ENCODE measurements at regions not wholly inside any gene's neighbourhood (a gene's known extent, or its start where the extent isn't known, plus 50 kb on each side); places are given as distances from the start of the nearest gene placed in this dataset.

DNA sequence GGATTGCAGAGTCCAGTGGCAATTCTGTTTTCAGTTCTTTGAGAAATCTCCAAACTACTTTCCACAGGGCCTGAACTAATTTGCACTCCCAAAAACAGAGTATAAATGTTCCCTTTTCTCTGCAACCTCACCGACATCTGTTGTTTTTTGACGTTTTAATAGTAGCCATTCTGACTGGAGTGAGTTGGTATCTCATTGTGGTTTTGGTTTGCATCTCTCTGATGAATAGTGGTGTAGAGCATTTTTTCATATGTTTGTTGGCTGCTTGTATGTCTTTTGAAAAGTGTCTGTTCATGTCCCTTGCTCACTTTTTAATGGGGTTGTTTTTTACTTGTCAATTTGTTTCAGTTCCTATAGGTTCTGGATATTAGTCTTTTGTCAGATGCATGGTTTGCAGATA lies 72.6 kb downstream of the PALM2AKAP2 start:
- ATAC-seq, result no peak
- H3K4me3 ChIP-seq, result no peak overlapping the region
- H3K9me3 ChIP-seq (replicated peaks; ENCODE audit: control insufficient read depth, insufficient read depth, low read length), result no peaks in the 10 kb centered on the region; the same call in 2 of the 3 replicates
- H3K27me3 ChIP-seq (replicated peaks in 1 of 2; ENCODE audit: control insufficient read depth in 2 of 2, insufficient read depth in 2 of 2, low read length in 1 of 2), result no peaks in the 10 kb centered on the region; a peak in 1 of 4 replicates
- no peak for TF ChIP-seq IKZF2 (IDR thresholded peaks at IDR 0.05)
- TF ChIP-seq CBX3 (IDR thresholded peaks at IDR 0.05; ENCODE audit: borderline replicate concordance, low read depth), result no peak
- TF ChIP-seq NBN (IDR thresholded peaks at IDR 0.05), result no peak
- TF ChIP-seq RELA (IDR thresholded peaks at IDR 0.05; ENCODE audit: borderline replicate concordance, partially characterized antibody), result no peak
- no peak for TF ChIP-seq JUNB (IDR thresholded peaks at IDR 0.05)
- no peak for TF ChIP-seq KDM1A (IDR thresholded peaks at IDR 0.05; ENCODE audit: borderline replicate concordance)
- TF ChIP-seq BMI1 (IDR thresholded peaks at IDR 0.05; ENCODE audit: borderline replicate concordance), result no peak
- TF ChIP-seq POLR2A (IDR thresholded peaks at IDR 0.05; ENCODE audit: low read depth, low read length), result no peak
- no peak for TF ChIP-seq CHD1 (IDR thresholded peaks at IDR 0.05; ENCODE audit: low read depth, low read length)
- 76% methylated on average over 2 of the region's 2 CpGs for WGBS (ENCODE audit: insufficient coverage, insufficient replicate concordance, low lambda C conversion rate, missing lambda C conversion rate)
- no peak for DNase-seq (ENCODE audit: low read depth, low spot score)
- POLR2A ChIA-PET, result no interaction called here
- no peak overlapping the region for H3K9ac ChIP-seq (ENCODE audit: control insufficient read depth, insufficient read depth, low read length)
- BruUV-seq (replicated peaks), result no TSS peak
- no peak overlapping the region for H2AFZ ChIP-seq (ENCODE audit: control insufficient read depth, low read depth, low read length)
- no peak overlapping the region for H3K27ac ChIP-seq (ENCODE audit: control insufficient read depth, insufficient read depth)
- in situ Hi-C loops (cut with MboI) (no loop called here), intact Hi-C loops (cut with micrococcal nuclease; ENCODE audit: unreplicated experiment) (no loop called here)
- H4K20me1 ChIP-seq (ENCODE audit: control insufficient read depth, insufficient read depth), result no peaks in the 10 kb centered on the region
- H3K4me1 ChIP-seq (ENCODE audit: control insufficient read depth, insufficient read depth, low read length), result no peaks in the 10 kb centered on the region
- H3K79me2 ChIP-seq (ENCODE audit: control insufficient read depth, insufficient read depth, low read length), result no peaks in the 10 kb centered on the region
- RAD21 ChIA-PET (ENCODE audit: unreplicated experiment), result no interaction called here
- FAIRE-seq, result no peak
- CTCF ChIA-PET, result no interaction called here
- SMC1A ChIA-PET (ENCODE audit: uncharacterized antibody, unreplicated experiment), result no interaction called here
- no peak overlapping the region for H3K4me2 ChIP-seq (ENCODE audit: control insufficient read depth, insufficient read depth)
- no peaks in the 10 kb centered on the region for H3K36me3 ChIP-seq (ENCODE audit: control insufficient read depth in 2 of 2, insufficient read depth in 2 of 2, low read length in 1 of 2)

DNA sequence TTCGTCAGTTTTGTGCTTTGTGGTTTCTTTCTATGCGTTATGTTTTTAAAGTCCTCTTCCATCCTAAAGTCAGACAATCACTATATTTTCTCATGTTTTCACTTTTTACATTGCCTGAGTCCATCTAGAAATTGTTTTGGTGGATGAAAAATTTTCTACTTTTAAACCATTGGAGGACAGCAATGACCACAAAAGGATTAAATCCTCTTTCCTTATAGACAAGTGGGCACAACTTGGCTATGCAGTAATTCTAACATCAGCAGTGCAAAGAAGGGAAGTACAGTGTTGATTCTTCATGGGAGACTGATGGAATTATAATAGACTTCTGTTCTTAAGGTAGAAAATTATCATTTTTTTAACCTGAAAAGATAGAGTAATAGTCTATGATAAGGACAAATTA lies 75.5 kb downstream of the PALM2AKAP2 start:
- no peak for FAIRE-seq
- no peak overlapping the region for H3K4me2 ChIP-seq (ENCODE audit: control insufficient read depth, insufficient read depth)
- no peak overlapping the region for H2AFZ ChIP-seq (ENCODE audit: control insufficient read depth, low read depth, low read length)
- no peaks in the 10 kb centered on the region for H4K20me1 ChIP-seq (ENCODE audit: control insufficient read depth, insufficient read depth)
- no peaks in the 10 kb centered on the region for H3K79me2 ChIP-seq (ENCODE audit: control insufficient read depth, insufficient read depth, low read length)
- ATAC-seq, result no peak
- BruUV-seq (replicated peaks), result no TSS peak
- ChIA-PET CTCF (no interaction called here), SMC1A (ENCODE audit: uncharacterized antibody, unreplicated experiment) (no interaction called here), RAD21 (ENCODE audit: unreplicated experiment) (no interaction called here), POLR2A (no interaction called here)
- peaks cover 0 to 3% of the 10 kb centered on the region in 2 experiments; a peak in 3 of 4 replicates for H3K27me3 ChIP-seq (replicated peaks in 1 of 2; ENCODE audit: control insufficient read depth in 2 of 2, insufficient read depth in 2 of 2, low read length in 1 of 2)
- H3K4me3 ChIP-seq, result no peak overlapping the region
- TF ChIP-seq PML (IDR thresholded peaks at IDR 0.05; ENCODE audit: low read length) (no peak), FOXK2 (IDR thresholded peaks at IDR 0.05) (no peak), SIX5 (IDR thresholded peaks at IDR 0.05; ENCODE audit: low read depth, low read length, severe bottlenecking) (no peak), SPI1 (IDR thresholded peaks at IDR 0.05; ENCODE audit: borderline replicate concordance, insufficient read depth, low read depth, low read length) (no peak), CHD2 (IDR thresholded peaks at IDR 0.05; ENCODE audit: borderline replicate concordance, low read depth, low read length) (no peak), SIN3A (IDR thresholded peaks at IDR 0.05; ENCODE audit: low read depth, low read length) (no peak), NR2F1 (conservative IDR thresholded peaks at IDR 0.05) (no peak), SMARCA5 (IDR thresholded peaks at IDR 0.05) (no peak), SMAD5 (IDR thresholded peaks at IDR 0.05; ENCODE audit: low read depth) (no peak)
- TF ChIP-seq, protein P1, sequence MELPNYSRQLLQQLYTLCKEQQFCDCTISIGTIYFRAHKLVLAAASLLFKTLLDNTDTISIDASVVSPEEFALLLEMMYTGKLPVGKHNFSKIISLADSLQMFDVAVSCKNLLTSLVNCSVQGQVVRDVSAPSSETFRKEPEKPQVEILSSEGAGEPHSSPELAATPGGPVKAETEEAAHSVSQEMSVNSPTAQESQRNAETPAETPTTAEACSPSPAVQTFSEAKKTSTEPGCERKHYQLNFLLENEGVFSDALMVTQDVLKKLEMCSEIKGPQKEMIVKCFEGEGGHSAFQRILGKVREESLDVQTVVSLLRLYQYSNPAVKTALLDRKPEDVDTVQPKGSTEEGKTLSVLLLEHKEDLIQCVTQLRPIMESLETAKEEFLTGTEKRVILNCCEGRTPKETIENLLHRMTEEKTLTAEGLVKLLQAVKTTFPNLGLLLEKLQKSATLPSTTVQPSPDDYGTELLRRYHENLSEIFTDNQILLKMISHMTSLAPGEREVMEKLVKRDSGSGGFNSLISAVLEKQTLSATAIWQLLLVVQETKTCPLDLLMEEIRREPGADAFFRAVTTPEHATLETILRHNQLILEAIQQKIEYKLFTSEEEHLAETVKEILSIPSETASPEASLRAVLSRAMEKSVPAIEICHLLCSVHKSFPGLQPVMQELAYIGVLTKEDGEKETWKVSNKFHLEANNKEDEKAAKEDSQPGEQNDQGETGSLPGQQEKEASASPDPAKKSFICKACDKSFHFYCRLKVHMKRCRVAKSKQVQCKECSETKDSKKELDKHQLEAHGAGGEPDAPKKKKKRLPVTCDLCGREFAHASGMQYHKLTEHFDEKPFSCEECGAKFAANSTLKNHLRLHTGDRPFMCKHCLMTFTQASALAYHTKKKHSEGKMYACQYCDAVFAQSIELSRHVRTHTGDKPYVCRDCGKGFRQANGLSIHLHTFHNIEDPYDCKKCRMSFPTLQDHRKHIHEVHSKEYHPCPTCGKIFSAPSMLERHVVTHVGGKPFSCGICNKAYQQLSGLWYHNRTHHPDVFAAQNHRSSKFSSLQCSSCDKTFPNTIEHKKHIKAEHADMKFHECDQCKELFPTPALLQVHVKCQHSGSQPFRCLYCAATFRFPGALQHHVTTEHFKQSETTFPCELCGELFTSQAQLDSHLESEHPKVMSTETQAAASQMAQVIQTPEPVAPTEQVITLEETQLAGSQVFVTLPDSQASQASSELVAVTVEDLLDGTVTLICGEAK (IDR thresholded peaks at IDR 0.05; ENCODE audit: borderline replicate concordance), result no peak
- DNase-seq (ENCODE audit: low read depth, low spot score), result no peak
- in situ Hi-C loops (cut with MboI) (no loop called here), intact Hi-C loops (cut with micrococcal nuclease; ENCODE audit: unreplicated experiment) (no loop called here)
- H3K27ac ChIP-seq (ENCODE audit: control insufficient read depth, insufficient read depth), result no peak overlapping the region
- no peaks in the 10 kb centered on the region; the same call in 2 of the 3 replicates for H3K9me3 ChIP-seq (replicated peaks; ENCODE audit: control insufficient read depth, insufficient read depth, low read length)
- no peaks in the 10 kb centered on the region for H3K4me1 ChIP-seq (ENCODE audit: control insufficient read depth, insufficient read depth, low read length)
- H3K36me3 ChIP-seq (ENCODE audit: control insufficient read depth in 2 of 2, insufficient read depth in 2 of 2, low read length in 1 of 2), result no peaks in the 10 kb centered on the region
- H3K9ac ChIP-seq (ENCODE audit: control insufficient read depth, insufficient read depth, low read length), result no peak overlapping the region
- WGBS (ENCODE audit: insufficient coverage, insufficient replicate concordance, low lambda C conversion rate, missing lambda C conversion rate), result 34% methylated on average over 2 of the region's 2 CpGs
